GM12878 (cell line): ENCODE measurements at regions not wholly inside any gene's neighbourhood (a gene's known extent, or its start where the extent isn't known, plus 50 kb on each side); places are given as distances from the start of the nearest gene placed in this dataset.
A peak's percentile ranks its signal among the peaks of the same experiment; 100 is the strongest.

Experiments
- BCL3 ChIP-seq: IDR thresholded peaks from 2 replicates; pipeline ENCODE4 v1.6.1; 2011; ENCODE audit warnings: borderline replicate concordance, low read depth, mild to moderate bottlenecking, moderate library complexity, low read length; ENCODE audit not compliant: insufficient read depth, poor library complexity, severe bottlenecking
- BMI1 ChIP-seq: fragments of 450-650 bp; IDR thresholded peaks from 2 replicates; pipeline ENCODE4 v1.6.1; 2016; ENCODE audit warnings: mild to moderate bottlenecking, moderate library complexity, borderline replicate concordance
- CBX3 ChIP-seq: fragments of 200-600 bp; sonication (generic); IDR thresholded peaks from 2 replicates; pipeline ENCODE4 v1.6.1; 2016; ENCODE audit warnings: low read depth, borderline replicate concordance
- CREM ChIP-seq: IDR thresholded peaks from 2 replicates; pipeline ENCODE4 v1.6.1; 2014; ENCODE audit warnings: antibody characterized with exemption, low read depth
- CUX1 ChIP-seq: IDR thresholded peaks from 2 replicates; pipeline ENCODE4 v1.6.1; 2012; ENCODE audit warnings: improper control_type of control experiment, low read depth, low read length; ENCODE audit not compliant: insufficient replicate concordance
- E2F4 ChIP-seq: IDR thresholded peaks from 2 replicates; pipeline ENCODE4 v1.6.1; 2012; ENCODE audit warnings: low read depth, low read length, improper control_type of control experiment
- HDAC2 ChIP-seq: fragments of 200-600 bp; sonication (generic); IDR thresholded peaks from 2 replicates; pipeline ENCODE4 v1.6.1; 2017
- JUNB ChIP-seq: IDR thresholded peaks from 2 replicates; pipeline ENCODE4 v1.6.1; 2016; ENCODE audit warnings: antibody characterized with exemption, mild to moderate bottlenecking
- KAT2A ChIP-seq: conservative IDR thresholded peaks from 2 replicates; pipeline ENCODE4 v1.6.1; 2011; ENCODE audit warnings: low read depth, low read length; ENCODE audit not compliant: control insufficient read depth
- PAX5 ChIP-seq: IDR thresholded peaks from 2 replicates; pipeline ENCODE4 v1.6.1; 2011; ENCODE audit warnings: low read depth, low read length, borderline replicate concordance
- PML ChIP-seq: IDR thresholded peaks from 2 replicates; pipeline ENCODE4 v1.6.1; 2012; ENCODE audit warnings: low read length, inconsistent platforms
- POLR2AphosphoS5 ChIP-seq: IDR thresholded peaks from 2 replicates; pipeline ENCODE4 v1.6.1; 2011; ENCODE audit warnings: mild to moderate bottlenecking, low read length, inconsistent platforms
- SMAD1 ChIP-seq: fragments of 450-650 bp; IDR thresholded peaks from 2 replicates; pipeline ENCODE4 v1.6.1; 2018; ENCODE audit warnings: mild to moderate bottlenecking, low read depth; ENCODE audit not compliant: partially characterized antibody
- SMAD5 ChIP-seq: IDR thresholded peaks from 2 replicates; pipeline ENCODE4 v1.6.1; 2016; ENCODE audit warnings: antibody characterized with exemption, low read depth
- SPI1 ChIP-seq: IDR thresholded peaks from 2 replicates; pipeline ENCODE4 v1.6.1; 2011; ENCODE audit warnings: low read depth, mild to moderate bottlenecking, low read length, moderate library complexity, borderline replicate concordance; ENCODE audit not compliant: insufficient read depth
- TARDBP ChIP-seq: IDR thresholded peaks from 2 replicates; pipeline ENCODE4 v1.6.1; 2016; ENCODE audit warnings: borderline replicate concordance
- ZNF687 ChIP-seq: fragments of 450-650 bp; IDR thresholded peaks from 2 replicates; pipeline ENCODE4 v1.6.1; 2017; ENCODE audit warnings: mild to moderate bottlenecking, moderate library complexity

- TF ChIP-seq KAT2A (no peak), ZNF687 (peak; percentile 35; the same call in 1 of the 2 replicates), SPI1 (peak; percentile 53; the same call in 1 of the 2 replicates), JUNB (peak; percentile 84), TARDBP (no peak), SMAD1 (peak; percentile 84), BCL3 (peak; percentile 81), E2F4 (no peak), BMI1 (peak; percentile 76), SMAD5 (no peak), CBX3 (no peak), PAX5 (peak; percentile 84; the same call in 1 of the 2 replicates), PML (peak; percentile 55; the same call in 1 of the 2 replicates), HDAC2 (no peak), POLR2AphosphoS5 (no peak), CREM (peak; percentile 84), CUX1 (peak; percentile 87)
Measured at GRCh38 chr6:45737331-45738056, 278.2 kb downstream of the CLIC5 start (continued).
